ENCODE measurements at regions not wholly inside any gene's neighbourhood (a gene's known extent, or its start where the extent isn't known, plus 50 kb on each side); places are given as distances from the start of the nearest gene placed in this dataset.

DNA sequence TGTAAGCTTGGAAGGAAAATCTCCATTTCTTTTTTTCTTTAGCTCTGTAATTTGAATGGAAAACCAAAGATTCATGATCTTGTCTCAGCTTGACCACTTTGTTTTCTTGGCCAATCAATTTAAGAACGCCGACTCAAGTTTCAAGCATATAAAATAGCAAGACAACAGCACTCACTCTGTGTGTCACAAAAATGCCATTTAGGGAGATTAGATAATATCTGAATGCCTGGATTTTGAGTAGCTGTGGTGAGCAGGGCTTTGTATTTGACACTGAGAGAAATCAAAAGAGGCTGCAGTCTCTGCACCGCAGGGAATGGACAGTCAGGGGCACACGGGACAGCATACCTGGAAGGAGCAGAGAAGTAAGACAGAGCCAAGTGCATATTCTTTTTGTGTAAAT, 209.5 kb upstream of the SLC10A2 start:
- DNase-seq (ENCODE audit: low read depth) = no peak

DNA sequence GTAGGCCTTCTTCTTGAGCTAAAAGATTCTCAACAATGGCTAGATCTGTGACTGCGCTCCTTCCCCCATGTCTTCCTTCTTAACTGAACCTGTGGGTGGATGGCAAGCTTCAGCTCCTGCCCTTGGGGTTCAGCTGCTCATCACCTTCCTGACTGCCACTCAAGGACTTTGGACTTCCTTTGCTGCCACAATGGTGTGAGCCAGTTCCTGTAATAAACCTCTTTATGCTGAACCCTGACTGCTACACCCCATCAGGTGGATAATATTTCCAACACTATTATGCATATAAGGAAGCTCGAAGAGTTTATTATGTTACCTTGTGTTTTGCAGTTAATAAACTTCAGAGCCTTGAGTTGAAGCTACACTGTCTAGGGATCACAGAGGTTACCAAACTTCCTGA, 208.9 kb upstream of the SLC10A2 start:
- DNase-seq (ENCODE audit: low read depth) = no peak

DNA sequence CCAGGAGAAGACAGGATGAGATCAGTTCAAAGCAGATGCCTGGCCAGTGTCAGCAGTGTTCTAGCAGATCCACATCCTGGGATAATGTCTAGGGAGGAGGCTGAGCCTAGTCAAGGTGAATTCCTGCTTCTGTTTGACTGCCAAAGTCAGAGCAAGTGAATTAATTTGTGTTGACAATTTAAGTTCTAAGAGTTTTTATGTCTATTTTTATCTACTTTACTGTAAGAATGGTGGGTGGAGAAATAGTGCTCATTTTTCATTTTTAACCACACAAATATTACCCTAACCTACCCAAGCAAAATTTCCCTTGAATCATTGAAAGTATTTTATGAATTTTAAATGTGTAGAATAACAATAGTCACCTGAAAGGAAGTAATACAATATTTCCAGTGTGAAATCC, 207.6 kb upstream of the SLC10A2 start:
- no peak for DNase-seq (ENCODE audit: low read depth)

DNA sequence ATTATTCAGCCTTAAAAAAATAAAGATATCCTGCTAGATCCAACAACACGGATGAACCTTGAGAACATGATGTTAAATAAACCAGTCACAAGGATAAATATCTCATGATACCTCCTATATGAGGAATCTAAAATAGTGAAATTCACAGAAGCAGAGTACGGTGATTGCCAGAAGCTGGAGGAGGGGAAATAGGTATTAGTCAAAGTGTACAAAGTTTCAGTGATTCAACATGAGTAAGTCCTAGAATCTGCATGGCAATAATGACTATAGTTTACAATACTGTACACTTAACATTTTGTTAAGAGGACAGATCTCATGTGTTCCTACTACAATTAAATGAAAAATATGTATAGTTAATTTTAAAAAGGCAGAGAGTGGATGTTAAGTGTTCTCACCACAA, 206.6 kb upstream of the SLC10A2 start:
- no peak for DNase-seq (ENCODE audit: low read depth)

DNA sequence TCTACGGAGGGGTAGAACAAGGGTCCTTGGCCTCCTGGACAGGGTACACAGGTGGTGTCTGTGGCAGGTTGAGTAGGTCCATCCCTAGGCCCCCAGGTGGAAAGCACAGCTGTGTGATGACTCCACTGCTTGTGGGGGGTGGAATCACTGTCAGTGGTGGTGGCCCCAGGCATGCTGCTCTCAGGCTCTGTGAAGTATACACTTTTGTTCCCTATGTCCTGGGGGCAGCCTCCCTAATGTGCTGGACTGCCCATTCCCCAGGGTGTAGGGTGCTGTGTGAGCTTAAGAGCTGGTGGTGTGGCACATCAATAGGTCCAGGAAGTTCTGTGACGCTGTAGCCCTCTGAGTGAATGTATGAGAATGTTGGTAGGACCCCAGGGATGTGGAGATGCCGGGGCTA, 197.2 kb upstream of the SLC10A2 start:
- no peak for DNase-seq (ENCODE audit: low read depth)

DNA sequence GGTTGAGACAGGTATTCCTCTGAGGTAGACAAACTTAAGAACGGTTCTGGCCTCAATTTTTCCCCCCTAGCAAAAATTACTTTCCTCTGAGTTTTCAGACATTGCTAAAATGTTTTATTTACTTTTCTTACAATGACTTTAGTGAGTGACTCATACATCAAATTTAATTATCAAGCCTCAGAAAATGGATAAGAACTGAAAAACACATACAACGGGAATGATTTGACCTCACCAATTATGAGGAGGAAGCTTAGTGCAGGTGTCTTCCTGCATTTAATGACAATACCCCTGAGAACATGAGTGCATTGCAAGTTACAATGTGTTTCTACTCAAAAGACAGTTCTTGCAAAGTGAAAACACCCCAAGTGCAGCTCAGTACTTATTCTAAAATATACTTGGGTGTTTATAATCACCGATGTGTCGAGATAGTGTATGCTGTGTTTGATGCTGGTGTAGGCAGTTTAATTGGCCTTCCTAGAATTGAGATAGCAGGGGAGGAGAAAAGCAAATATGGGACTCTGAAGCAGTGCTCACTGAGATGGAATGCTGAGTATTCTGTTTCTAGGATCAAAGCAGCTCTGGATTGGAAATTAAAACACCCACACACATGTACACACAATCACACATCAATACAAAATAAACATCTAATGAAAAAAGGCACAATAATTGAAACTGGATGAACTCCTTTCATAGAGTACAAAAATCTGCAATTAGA, 189.5 kb upstream of the SLC10A2 start:
- DNase-seq (ENCODE audit: low read depth) = no peak

DNA sequence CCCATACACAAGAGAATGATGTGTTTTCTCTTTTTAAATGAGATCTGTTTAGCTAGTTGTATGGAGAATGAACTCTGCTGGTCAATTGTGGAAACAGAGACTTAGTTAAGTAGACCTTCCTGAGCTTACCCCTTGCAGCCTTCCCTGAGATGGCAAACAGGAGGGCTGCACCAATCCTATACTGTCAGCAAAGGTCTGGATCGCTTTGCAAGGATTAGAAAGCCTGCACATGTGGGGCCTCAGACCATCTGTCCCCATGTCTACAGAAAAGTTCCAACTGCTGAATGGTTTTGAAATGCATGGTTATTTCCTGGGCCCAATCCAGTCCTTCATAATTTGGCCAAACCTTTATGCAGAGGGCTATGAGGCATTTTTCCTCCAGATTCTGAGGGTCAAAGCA, 183.9 kb upstream of the SLC10A2 start:
- DNase-seq (ENCODE audit: low read depth) = no peak

DNA sequence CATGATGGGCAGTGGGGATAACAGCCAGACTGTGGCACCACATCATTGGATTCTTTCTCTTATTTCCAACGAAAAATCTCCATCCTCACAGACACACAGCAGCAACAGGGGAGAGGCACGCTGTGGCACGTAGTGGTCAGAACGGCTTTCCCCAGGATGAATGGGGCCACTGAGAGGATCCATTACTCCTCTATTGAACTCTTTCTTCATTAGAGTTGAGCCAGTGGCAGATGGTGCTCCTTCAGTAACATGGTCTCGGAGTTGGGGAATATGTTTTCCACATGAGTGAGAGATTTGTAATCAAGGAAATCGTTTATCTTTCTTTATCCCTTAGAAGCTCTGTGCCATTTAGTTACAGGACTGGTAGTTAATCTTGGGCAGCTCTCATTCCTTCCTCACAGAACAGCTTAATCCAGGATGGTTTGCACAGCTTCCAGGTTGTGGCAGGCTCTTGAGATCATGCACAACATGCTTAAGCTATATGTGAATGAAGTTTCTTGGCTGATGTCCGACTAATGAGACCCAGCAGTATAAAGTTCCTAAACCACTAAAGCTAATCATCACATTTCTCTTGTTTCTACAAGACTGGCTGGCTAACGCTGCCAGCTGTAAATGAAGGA, 180.5 kb upstream of the SLC10A2 start:
- DNase-seq (ENCODE audit: low read depth) = no peak

DNA sequence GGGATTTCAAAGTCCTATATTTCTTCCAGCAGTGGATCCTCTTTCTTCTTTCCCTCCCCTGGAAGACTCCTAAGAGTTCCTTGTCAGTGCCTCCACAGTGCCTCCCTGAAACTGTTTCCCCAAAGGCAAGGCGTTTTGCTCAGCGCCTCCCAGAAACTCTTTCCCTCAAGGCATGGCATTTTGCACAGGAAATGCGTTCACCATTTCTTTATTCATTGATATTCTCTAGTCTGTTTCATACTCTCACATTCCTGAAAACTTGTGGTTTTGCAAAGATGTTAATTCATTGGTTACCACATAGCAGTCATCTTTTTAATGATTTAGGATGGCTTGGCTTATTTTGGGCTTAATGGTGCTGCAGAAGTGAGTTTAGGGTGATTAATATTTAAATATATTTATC, 177.3 kb upstream of the SLC10A2 start:
- no peak for DNase-seq (ENCODE audit: low read depth)

DNA sequence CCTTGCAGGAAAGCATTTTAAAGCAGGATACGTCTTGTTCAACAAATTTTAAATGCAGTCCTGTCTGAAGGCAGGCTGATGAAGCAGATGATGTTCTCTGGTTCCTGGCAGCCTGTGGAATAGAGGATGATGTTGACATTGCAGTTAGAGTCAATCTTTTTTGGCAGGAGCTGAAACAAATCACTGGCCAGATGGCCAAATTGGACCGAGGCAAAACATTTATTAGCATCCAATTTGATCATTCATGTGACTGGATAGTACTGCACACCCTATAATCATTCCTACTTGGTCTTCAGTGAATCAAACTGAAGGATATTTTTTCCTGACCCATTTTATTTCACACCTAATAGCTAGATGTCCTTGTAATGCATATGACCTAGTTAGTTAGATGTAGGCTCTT, 172.2 kb upstream of the SLC10A2 start:
- DNase-seq (ENCODE audit: low read depth) = no peak

DNA sequence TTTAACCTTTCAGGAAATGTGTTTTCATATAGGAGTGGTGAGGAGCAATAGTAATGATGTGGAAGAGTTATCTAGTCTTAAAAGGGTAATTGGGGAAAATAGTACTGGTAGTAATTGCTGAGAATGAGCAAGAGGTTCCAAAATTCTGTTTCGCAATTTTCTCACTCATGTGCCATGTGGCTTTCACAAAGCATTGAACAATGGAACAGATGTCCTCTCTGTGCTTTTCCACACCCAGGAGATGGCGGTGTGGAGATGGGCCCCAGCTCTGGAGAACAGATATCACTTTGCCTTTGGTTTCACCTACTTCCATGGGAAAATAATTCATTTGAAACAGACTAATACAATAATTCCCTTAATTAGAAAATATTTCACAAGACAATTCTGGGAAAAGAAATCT, 170.0 kb upstream of the SLC10A2 start:
- no peak for DNase-seq (ENCODE audit: low read depth)

DNA sequence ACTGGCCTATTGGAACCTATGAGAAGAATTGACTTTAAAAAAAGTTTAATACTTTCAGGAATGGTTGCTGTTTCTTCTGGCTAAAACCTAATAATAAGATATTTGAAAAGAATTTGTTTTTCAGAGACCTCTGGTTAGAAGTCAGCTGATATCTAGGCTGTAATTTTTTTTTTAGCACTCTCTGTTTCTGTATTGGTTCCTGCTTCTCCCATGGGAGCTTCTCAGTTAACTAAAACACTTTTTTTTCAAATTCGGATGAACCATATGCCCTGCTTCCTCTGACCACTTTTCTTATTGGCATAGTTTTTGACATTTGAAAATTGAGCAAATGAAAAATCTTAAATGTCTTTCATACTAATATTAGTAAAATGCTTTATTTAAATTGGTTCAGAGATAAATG, 163.5 kb upstream of the SLC10A2 start:
- no peak for DNase-seq (ENCODE audit: low read depth)

DNA sequence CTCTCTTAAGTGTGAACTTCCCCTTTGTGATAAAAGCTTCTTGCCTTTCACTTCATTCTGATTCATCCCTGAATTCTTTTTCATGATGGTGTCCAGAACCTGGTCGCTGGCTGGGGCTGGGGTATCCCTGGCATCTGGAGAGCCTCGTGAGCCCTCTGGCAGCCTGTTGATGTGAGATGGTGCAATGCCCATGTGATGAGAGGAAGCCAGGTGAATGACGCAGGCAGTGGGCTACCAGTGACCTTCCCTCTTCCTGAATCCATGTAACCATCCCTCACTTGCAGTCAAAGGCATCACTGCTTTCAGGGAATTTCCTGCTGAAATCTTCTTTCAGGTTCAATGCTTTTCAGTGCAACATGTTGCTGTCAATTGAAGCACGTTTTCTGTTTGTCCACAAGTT, 158.6 kb upstream of the SLC10A2 start:
- no peak for DNase-seq (ENCODE audit: low read depth)

DNA sequence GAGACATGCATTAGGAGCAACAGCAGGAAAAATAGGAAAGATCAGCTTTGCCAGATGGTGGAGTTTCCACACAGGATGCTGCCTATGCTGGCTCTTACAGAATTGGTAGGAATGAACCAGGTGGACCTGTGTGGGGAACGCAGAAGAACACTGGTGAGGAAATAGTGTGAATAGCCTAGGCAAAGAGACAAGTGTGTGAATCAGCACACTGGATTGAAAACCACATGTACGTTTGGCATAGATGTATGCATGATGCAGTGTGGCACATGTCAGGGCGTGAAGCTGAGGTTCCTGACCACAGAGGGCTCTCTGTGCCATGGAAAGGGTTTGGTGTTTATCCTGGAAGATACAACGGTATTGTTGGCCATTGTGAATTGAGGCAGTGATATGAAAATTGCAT, 156.5 kb upstream of the SLC10A2 start:
- DNase-seq (ENCODE audit: low read depth) = no peak

DNA sequence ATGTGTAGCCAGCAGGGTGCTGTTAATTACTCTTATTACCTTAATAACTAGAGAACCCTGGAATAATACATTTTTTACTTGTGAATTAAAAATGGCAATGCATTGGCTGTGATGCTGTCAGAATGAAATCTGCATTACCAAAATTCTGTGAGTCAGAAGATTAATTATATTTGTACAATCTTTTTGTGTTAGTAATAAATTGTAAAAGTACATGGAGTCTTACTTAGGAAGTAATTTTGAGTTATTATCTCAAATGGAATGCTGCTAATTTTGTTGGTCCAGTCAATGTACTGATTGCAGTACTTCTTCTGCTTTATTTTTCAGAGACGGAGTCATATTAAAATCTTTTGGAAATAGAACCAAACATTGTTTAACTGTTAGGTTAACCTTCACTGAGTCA, 152.0 kb upstream of the SLC10A2 start:
- DNase-seq (ENCODE audit: low read depth) = no peak

DNA sequence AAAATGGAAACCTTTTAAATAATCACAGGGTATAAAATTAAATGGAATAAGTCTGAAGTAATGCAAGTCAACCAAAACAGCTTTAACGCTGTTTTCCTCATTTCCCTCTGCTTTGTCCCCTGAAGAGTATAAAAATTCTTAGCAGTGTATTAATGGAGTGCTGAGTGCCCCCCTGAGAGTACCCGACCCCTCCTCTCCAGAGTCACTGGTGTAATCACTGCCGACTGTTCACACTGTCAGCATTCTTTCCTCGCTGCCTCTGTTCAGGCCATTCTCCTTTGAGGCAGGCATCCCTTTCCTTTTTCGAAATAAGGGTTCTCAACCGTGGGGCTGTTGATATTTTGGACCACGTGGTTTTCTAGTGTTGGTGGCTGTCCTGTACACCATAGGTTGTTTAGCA, 146.9 kb upstream of the SLC10A2 start:
- no peak for DNase-seq (ENCODE audit: low read depth)

DNA sequence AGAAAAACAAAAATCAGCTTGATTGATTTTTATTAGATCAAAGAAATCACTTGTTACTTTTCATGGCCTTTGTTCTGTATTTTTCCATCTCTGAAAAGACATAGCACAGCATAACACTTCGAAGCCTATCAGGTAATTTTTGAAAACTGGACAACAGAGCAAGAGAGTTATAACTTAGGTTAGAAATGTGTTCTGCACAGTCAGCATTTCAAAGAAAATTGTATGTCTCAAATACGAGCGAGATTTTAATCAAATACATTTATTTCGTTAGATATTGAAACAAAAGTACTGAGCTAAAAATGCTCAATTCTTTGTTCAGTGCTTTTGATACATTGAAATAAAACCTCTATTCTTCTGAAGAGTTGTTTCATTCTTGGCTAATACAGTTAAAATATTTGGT, 144.1 kb upstream of the SLC10A2 start:
- no peak for DNase-seq (ENCODE audit: low read depth)

DNA sequence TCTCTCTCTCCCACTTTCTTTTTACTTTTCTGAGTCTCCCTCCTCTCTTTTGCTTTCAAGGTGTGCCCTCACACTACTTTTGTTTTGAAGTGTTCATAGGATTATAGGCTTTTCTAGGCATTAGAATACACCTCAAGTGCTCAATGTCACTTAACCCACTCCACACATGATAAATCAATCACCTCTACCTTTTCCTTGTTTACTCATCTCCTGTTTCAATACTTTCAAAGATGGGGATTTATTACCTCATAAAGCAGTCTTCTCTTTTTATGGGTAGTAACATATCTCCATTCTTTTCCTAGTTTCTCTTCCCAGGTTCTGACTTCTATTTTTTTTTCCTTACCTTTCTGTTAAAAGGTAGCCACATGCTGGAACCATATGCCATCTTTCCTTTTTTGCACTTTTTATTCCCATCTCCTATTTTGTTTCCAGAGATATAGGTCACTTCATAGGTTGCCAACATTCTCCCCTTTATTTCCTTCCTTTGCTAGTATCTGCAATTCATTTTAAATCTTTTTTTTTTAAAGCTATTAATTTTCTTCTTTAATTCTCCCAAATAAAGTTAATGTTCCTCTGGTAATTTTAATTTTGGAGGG, 137.6 kb upstream of the SLC10A2 start:
- DNase-seq (ENCODE audit: low read depth) = no peak

DNA sequence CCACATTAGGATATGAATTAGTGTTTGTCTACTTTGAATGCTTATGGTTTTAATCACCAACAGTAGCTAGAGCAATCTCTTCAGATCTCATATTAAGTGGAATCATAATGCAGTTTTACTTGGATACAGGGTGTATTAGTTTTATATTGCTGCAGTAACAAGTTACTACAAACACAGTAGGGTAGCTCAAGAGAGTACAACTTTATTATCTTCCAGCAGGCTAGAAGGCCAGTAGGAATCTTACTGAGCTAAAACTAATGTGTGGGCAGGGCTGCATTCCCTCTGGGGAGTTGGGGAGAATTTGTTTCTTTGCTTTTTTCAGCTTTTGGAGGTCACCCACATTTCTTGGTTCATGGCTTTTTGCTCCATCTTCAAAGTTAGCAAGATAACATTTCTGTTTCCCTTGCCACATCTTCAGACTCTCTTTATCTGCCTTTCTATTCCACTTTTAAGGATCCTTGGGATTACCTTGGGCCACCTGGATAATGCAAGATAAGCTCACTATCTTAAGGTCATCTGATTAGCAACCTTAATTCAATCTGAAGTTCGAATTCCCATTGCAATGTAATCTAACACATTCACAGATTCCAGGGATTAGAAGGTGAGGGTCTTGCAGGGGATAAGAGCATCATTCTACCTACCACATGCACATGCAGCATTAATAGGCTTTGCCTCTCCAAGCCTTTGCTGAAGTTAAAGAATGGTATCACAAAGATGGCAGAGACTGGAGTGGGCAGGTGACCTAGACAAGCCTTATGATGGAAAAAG, 134.1 kb upstream of the SLC10A2 start:
- no peak for DNase-seq (ENCODE audit: low read depth)

DNA sequence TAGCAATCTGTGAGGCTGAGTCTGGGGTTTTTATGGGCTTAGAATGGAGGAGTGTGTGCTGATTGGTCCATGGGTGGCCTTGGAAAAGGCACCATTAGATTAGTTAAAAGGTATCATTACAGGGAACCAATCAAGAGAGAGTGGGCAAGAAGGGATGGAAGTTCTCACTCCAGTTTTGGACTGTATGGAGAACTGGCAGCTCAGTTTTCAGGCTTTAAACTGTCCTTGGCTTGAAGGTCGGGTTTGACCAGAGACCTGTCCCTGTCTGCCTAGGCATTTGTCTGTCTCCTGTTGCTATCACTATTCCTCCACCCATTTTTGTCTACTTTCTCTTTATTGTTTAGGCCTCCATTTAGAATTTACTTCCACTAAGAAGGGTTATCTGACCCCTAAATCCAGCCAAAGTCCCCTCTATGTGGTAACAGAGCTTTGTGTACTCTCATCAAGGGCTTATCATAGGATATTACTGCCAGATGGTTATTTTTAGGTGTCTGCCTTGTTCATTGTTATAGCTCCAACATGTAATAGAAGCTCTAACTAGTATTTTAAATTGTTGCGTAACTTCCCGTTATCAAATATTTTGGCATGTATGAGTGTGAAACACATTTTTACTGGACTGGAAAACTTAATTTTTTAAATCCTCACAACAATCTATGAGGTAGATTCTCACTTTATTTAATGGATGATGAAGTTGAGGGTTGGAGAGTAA, 133.3 kb upstream of the SLC10A2 start:
- DNase-seq (ENCODE audit: low read depth) = no peak

DNA sequence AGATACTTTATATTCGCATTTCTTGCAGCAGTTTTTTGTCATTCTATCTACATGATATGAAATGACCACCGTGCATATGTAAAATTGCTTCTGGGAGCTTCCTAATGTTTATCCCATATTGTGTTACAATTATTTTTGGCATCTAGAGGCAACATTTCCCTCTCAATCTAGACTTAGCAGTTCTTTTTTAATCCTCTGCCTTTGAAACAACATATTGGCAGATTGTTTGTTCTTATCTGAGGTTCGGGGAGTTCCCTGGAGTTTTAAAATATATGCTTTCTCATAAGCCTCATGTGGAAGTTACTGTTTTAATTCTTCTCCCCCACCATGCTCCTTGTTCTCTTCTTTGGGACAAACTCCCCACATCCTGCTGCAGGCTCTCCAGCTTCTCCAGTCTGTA, 130.1 kb upstream of the SLC10A2 start:
- DNase-seq (ENCODE audit: low read depth) = no peak

DNA sequence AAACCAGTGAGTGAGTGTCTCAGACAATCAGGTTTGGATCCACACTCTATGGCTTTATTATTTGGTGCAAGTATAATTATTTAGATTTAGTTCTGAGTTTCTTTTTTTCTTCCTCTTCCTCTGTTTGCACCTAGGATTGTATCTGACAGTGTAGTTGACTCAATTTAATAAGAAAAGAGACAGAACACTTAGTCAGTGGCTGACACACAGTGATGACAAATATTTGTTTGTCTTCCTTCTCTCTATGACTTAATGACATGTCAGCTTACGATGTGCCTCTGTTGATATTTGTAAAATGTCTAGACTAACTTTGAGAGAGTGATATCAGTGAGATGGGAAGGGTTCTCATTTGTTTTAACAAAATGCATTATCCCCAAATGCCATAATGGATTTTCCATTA, 129.5 kb upstream of the SLC10A2 start:
- DNase-seq (ENCODE audit: low read depth) = no peak

DNA sequence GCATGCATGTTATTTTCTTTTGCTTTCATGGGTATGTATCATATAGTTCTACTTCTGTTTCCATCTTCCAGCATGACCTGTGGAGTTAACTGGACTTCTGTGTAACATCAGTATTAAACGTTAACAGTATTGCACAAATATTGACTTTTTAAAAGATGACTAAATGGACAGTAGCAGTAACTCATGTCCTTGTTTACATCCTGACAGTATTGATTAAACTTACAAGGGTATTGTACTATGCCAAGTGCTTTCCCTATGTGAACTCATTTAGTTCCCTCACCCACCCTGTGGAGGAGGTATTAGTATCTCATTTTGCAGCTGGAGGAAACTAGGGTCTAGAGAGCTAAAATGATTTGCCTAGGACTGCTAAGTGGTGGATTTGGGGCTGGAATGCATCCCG, 128.7 kb upstream of the SLC10A2 start:
- no peak for DNase-seq (ENCODE audit: low read depth)

Data from GM04503 (cell line).